AG09319 (cell line): ENCODE measurements at regions not wholly inside any gene's neighbourhood (a gene's known extent, or its start where the extent isn't known, plus 50 kb on each side); places are given as distances from the start of the nearest gene placed in this dataset.

Experiments
- DNase-seq: peaks from one replicate; pipeline ENCODE4 v3.0.0-alpha.2; 2010; ENCODE audit warnings: low read depth; ENCODE audit errors: extremely low read depth
- CTCF ChIP-seq: IDR thresholded peaks from 2 replicates; pipeline ENCODE4 v1.5.1; 2011; ENCODE audit warnings: low read depth, mild to moderate bottlenecking, inconsistent platforms, low read length, moderate library complexity

- peak; percentile 35 for TF ChIP-seq CTCF
- DNase-seq, result no peak
These were observed 79.1 kb upstream of the LMO3 start for GRCh38 chr12:16685107-16685506.

DNA sequence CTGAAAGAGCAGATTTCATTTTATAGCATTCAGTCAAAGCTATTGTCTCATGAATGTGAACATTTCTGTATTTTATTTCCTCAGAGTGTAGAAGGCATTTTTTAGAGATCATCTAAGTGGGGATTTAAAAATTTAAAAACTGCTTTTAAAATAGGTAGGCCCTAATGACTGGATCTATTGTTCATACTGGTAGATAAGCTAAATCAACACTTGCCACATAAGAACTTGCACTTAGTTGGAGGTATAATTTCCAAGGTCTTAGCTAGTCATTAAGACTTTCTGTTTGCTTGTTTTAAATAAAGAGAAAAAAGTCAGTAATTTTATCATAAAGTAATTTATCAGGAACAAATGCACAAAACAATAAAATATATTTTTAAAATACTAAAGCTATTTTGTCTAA is 75.2 kb upstream of the LMO3 start:
- no peak for DNase-seq
- TF ChIP-seq CTCF, result no peak

DNA sequence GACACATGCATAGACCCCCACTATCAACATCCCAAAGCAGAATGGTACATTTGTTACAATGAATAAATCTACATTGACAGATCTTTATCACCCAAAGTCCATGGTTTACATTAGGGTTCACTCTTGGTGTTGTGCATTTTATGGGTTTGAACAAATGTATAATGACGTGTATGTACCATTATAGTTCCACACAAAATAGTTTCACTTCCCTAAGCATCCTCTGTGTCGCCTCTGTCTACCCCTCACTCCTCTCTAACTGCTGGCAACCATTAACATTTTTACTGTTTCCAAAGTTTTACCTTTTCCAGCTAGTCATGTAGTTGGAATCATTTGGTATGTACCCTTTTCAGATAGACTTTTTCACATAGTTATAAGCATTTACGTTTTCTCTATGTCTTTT is 69.5 kb upstream of the LMO3 start:
- no peak for DNase-seq
- TF ChIP-seq CTCF, result no peak

DNA sequence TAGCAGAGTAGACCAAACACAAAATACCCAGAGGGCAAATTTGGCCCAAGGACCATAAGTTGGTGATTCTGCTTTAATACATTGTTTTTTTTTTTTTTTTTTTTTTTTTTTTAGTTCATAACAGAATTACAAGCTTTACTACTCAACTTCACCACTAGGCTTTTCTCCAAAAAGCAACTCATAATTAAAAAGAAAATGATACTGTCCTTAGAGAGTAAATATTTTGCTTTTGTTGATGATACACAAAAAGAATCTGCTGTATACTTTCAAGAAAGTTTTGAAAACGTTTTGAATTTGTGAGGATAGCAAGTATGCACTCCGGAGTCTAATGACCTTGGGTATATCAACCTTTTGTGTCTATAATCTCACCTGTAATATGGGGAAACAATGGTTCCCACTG is 68.9 kb upstream of the LMO3 start:
- no peak for DNase-seq
- TF ChIP-seq CTCF, result no peak

- DNase-seq, result no peak
- no peak for TF ChIP-seq CTCF
These were observed 64.6 kb upstream of the LMO3 start for GRCh38 chr12:16670456-16671050.

- no peak for DNase-seq
- TF ChIP-seq CTCF, result no peak
These were observed 63.8 kb upstream of the LMO3 start for GRCh38 chr12:16669756-16670155.

GRCh38 chr12:16668198-16668597 is 62.2 kb upstream of the LMO3 start:
- DNase-seq, result no peak
- no peak for TF ChIP-seq CTCF
